Loucy (cell line): ENCODE measurements at regions not wholly inside any gene's neighbourhood (a gene's known extent, or its start where the extent isn't known, plus 50 kb on each side); places are given as distances from the start of the nearest gene placed in this dataset.

Experiments used
- H2AFZ ChIP-seq: fragments of 200-600 bp; sonication (generic); 2 replicates; pipeline ENCODE4 v1.6.0; 2016; ENCODE audit warnings: antibody characterized with exemption, mild to moderate bottlenecking, low read length, moderate library complexity
- H3F3A ChIP-seq: fragments of 200-600 bp; 2 replicates; pipeline ENCODE4 v1.6.0; 2016; ENCODE audit warnings: antibody characterized with exemption, low read depth, mild to moderate bottlenecking
- H3K27me3 ChIP-seq: fragments of 200-600 bp; sonication (generic); 2 replicates; pipeline ENCODE4 v1.6.1; 2014; ENCODE audit warnings: low read length, mild to moderate bottlenecking; ENCODE audit not compliant: insufficient read depth, poor library complexity, severe bottlenecking
- H3K36me3 ChIP-seq: fragments of 200-600 bp; sonication (generic); 2 replicates; pipeline ENCODE4 v1.6.1; 2016; ENCODE audit warnings: low read length; ENCODE audit not compliant: insufficient read depth
- H3K4me1 ChIP-seq: fragments of 200-600 bp; sonication (generic); 2 replicates; pipeline ENCODE4 v1.5.1; 2014; ENCODE audit warnings: low read length, mild to moderate bottlenecking; ENCODE audit not compliant: insufficient read depth, poor library complexity, severe bottlenecking
- H3K4me2 ChIP-seq: fragments of 200-600 bp; sonication (generic); 2 replicates; pipeline ENCODE4 v1.6.0; 2014; ENCODE audit warnings: antibody characterized with exemption, low read length, low read depth, mild to moderate bottlenecking; ENCODE audit not compliant: poor library complexity, severe bottlenecking
- H3K4me3 ChIP-seq: fragments of 200-600 bp; sonication (generic); 2 replicates; pipeline ENCODE4 v1.5.1; 2014; ENCODE audit warnings: low read length, mild to moderate bottlenecking, mixed read lengths; ENCODE audit not compliant: poor library complexity, severe bottlenecking
- H3K79me2 ChIP-seq: fragments of 200-600 bp; sonication (generic); 2 replicates; pipeline ENCODE4 v1.6.1; 2014; ENCODE audit warnings: low read length; ENCODE audit not compliant: insufficient read depth
- H3K9ac ChIP-seq: fragments of 200-600 bp; sonication (generic); 2 replicates; pipeline ENCODE4 v1.6.0; 2014; ENCODE audit warnings: mild to moderate bottlenecking, low read depth, low read length, moderate library complexity; ENCODE audit not compliant: poor library complexity, severe bottlenecking
- H3K9me2 ChIP-seq: fragments of 200-600 bp; sonication (generic); replicated peaks from 2 replicates; pipeline ENCODE4 v1.6.1; 2016; ENCODE audit warnings: low read depth, low read length, mixed read lengths
- H3K9me3 ChIP-seq: fragments of 200-600 bp; sonication (generic); 2 replicates; pipeline ENCODE4 v1.6.1; 2014; ENCODE audit warnings: mild to moderate bottlenecking, antibody characterized with exemption, low read length, low read depth; ENCODE audit not compliant: insufficient read depth
- H4K20me1 ChIP-seq: fragments of 200-600 bp; sonication (generic); 2 replicates; pipeline ENCODE4 v1.6.0; 2014; ENCODE audit warnings: antibody characterized with exemption, low read length, mild to moderate bottlenecking; ENCODE audit not compliant: insufficient read depth, poor library complexity, severe bottlenecking
- EZH2phosphoT487 ChIP-seq: fragments of 200-600 bp; IDR thresholded peaks from 2 replicates; pipeline ENCODE4 v1.6.1; 2018; ENCODE audit warnings: antibody characterized with exemption, mild to moderate bottlenecking, moderate library complexity, borderline replicate concordance
- TF ChIP-seq, protein P1 (sequence below): fragments of 200-600 bp; sonication (generic); conservative IDR thresholded peaks from 2 replicates; pipeline ENCODE4 v1.5.1; 2014; ENCODE audit warnings: mild to moderate bottlenecking, antibody characterized with exemption, low read length

DNA sequence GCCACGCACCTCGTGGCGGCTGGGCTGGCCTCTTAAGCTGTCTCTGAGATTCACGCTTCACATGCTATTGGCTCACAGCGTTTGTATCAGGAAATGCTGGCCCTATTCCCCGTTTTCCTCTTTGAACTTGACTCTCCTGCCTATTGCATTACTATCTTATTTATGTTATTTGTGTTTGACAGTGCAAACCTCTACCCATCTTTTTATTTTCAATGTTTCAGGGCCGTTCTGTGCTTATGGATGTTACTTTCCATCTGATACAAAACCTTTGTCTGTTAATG, 149.9 kb upstream of the TWIST2 start:
- Histone ChIP-seq H2AFZ (no peak overlapping the region), H3K4me2 (no peak overlapping the region)
- TF ChIP-seq, protein P1, sequence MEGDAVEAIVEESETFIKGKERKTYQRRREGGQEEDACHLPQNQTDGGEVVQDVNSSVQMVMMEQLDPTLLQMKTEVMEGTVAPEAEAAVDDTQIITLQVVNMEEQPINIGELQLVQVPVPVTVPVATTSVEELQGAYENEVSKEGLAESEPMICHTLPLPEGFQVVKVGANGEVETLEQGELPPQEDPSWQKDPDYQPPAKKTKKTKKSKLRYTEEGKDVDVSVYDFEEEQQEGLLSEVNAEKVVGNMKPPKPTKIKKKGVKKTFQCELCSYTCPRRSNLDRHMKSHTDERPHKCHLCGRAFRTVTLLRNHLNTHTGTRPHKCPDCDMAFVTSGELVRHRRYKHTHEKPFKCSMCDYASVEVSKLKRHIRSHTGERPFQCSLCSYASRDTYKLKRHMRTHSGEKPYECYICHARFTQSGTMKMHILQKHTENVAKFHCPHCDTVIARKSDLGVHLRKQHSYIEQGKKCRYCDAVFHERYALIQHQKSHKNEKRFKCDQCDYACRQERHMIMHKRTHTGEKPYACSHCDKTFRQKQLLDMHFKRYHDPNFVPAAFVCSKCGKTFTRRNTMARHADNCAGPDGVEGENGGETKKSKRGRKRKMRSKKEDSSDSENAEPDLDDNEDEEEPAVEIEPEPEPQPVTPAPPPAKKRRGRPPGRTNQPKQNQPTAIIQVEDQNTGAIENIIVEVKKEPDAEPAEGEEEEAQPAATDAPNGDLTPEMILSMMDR: no peak
- no peak for TF ChIP-seq EZH2phosphoT487

DNA sequence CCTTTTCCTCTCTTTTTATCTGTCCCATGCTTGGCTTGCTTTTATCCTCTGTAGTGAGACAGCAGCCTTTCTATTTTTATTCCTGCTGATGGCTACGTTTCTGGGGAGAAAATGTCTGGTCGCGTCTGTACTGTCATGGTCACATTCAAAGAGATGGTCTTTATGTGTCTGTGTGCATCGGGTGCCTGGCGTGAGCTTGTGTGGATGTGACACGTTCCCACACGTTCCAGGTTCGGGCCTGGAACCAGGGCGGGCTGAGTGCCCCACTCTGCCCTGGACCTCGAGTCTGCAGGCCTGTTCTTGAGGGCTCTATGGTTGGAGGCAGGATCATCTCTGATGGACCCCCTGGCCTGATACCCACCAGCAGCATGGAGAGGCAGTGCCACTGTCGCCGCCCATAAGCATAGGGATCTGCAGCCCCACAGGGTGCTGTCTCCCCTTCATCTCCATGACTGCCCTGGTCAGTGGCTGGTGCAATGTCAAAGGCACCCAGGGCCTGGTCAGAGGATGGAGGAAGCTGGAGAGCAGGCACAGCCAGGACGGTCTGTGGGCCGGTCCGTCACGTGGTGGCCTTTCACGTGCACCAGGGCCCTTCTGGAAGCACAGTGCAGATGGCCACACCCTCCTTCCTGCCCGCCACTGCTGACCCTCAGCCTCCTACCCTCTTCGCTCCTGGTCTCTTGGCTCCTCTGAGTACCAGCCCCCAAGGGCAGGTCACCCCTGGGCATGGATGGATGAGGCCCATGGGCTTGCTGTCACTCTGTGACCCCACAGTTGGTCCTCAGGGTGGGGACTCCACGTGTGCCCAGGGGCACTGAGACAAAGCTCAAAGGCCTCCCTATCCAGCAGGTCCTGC, 149.2 kb upstream of the TWIST2 start:
- H3K9me3 ChIP-seq: no peaks in the 10 kb centered on the region; the same call in 1 of the 2 replicates
- no peak overlapping the region for H3K9ac ChIP-seq
- no peak overlapping the region for H3K4me2 ChIP-seq
- H3K4me3 ChIP-seq: no peak overlapping the region
- H3K27me3 ChIP-seq: no peaks in the 10 kb centered on the region
- no peaks in the 10 kb centered on the region for H4K20me1 ChIP-seq
- no peak overlapping the region for H2AFZ ChIP-seq
- no peaks in the 10 kb centered on the region for H3K4me1 ChIP-seq
- H3K9me2 ChIP-seq: no peaks in the 10 kb centered on the region
- no peaks in the 10 kb centered on the region for H3F3A ChIP-seq
- no peaks in the 10 kb centered on the region for H3K36me3 ChIP-seq
- TF ChIP-seq, protein P1: no peak
- TF ChIP-seq EZH2phosphoT487: no peak
- no peaks in the 10 kb centered on the region for H3K79me2 ChIP-seq

More for the DNA sequence above, 149.9 kb upstream of the TWIST2 start:
- no peak overlapping the region for H3K4me3 ChIP-seq
- no peaks in the 10 kb centered on the region for H3K27me3 ChIP-seq
- no peaks in the 10 kb centered on the region for H4K20me1 ChIP-seq
- H3F3A ChIP-seq: no peaks in the 10 kb centered on the region
- H3K9me2 ChIP-seq: no peaks in the 10 kb centered on the region
- H3K79me2 ChIP-seq: no peaks in the 10 kb centered on the region
- no peak overlapping the region for H3K9ac ChIP-seq
- no peaks in the 10 kb centered on the region; the same call in 1 of the 2 replicates for H3K9me3 ChIP-seq
- H3K4me1 ChIP-seq: no peaks in the 10 kb centered on the region
- H3K36me3 ChIP-seq: no peaks in the 10 kb centered on the region

DNA sequence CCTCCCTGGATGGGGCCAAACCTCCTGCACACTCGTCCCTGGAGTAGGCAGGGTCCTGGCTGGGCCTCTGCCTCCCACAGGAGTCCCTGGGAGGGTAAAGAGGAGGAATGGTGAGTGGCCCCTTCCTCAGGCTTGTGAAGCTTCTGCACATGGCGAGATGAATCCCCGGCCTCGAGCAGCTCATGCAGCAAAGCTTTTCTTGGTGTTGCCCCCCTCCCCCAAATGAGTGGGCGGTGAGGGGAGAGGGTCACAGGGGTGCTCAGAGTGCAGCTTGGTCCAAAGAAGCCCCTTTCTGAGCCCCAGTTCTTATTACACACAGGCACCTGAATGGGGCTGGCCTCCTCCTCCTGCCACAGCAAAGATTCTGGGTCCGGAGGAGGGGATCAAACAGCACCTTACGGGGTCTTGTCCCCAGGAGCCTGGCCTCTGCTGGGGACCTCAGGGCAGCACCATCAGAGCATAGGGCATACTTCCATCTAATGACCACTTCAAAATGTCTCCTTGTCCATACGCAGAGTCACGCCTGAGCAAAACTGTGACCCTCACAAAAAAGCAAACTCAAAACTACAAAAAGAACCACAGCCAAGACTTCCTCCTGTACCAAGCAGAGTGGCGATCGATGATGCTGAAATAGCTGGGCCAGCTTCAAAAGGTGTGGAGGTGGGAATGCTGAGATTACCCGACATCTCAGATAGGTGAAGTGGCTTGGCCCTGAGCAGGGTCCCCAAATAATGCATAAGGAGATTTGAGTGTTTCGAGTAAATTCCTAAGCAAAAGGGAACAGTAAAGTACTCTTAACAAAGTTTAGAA, 148.4 kb upstream of the TWIST2 start:
- Histone ChIP-seq H3K27me3 (no peaks in the 10 kb centered on the region), H3K79me2 (no peaks in the 10 kb centered on the region), H3K9ac (no peak overlapping the region), H3K4me1 (no peaks in the 10 kb centered on the region), H3K9me2 (no peaks in the 10 kb centered on the region), H3K4me3 (no peak overlapping the region), H3K36me3 (no peaks in the 10 kb centered on the region), H3K4me2 (no peak overlapping the region), H3F3A (no peaks in the 10 kb centered on the region), H3K9me3 (no peaks in the 10 kb centered on the region; the same call in 1 of the 2 replicates), H2AFZ (no peak overlapping the region), H4K20me1 (no peaks in the 10 kb centered on the region)
- no peak for TF ChIP-seq EZH2phosphoT487
- TF ChIP-seq, protein P1: no peak
